Panc1 (cell line): ENCODE measurements at regions not wholly inside any gene's neighbourhood (a gene's known extent, or its start where the extent isn't known, plus 50 kb on each side); places are given as distances from the start of the nearest gene placed in this dataset.

Experiments used
- ATAC-seq: fragments of 200-7000 bp; cut with Tn5 transposase; 2 replicates; pipeline ENCODE4 v1.9.1; 2020; ENCODE audit warnings: mild to moderate bottlenecking, moderate library complexity
- BruUV-seq: library from RNA; stranded (reverse); fragments of 400-500 nt; replicated peaks from 2 replicates; lab custom pipeline; 2021; lab: Mats Ljungman, UMichigan
- CTCF ChIA-PET: fragments of 300-600 bp; sonication (Branson Sonifier 250); formaldehyde crosslinking; loops from one replicate; lab custom pipeline; 2022; ENCODE audit warnings: antibody characterized with exemption; lab: Charles Lee
- POLR2A ChIA-PET: fragments of 300-600 bp; sonication (Branson Sonifier 250); formaldehyde crosslinking; loops from one replicate; lab custom pipeline; 2022; ENCODE audit warnings: antibody characterized with exemption; lab: Charles Lee
- DNase-seq: peaks from one replicate; pipeline ENCODE4 v3.0.0-alpha.2; 2010; ENCODE audit warnings: low read depth, low spot score
- H3K27ac ChIP-seq: 2 replicates; pipeline ENCODE4 v1.5.1; 2011; ENCODE audit warnings: mild to moderate bottlenecking, low read length, inconsistent platforms
- H3K27me3 ChIP-seq: fragments of 200-500 bp; sonication (Bioruptor generic); 2 replicates; pipeline ENCODE4 v1.6.0; 2014; ENCODE audit warnings: low read length, inconsistent platforms; ENCODE audit not compliant: control insufficient read depth, insufficient read depth
- H3K36me3 ChIP-seq: fragments of 200-500 bp; sonication (Bioruptor generic); 2 replicates; pipeline ENCODE4 v1.5.1; 2014; ENCODE audit warnings: inconsistent platforms, mild to moderate bottlenecking, low read length, moderate library complexity; ENCODE audit not compliant: control insufficient read depth, insufficient read depth
- H3K4me1 ChIP-seq: 2 replicates; pipeline ENCODE4 v1.5.1; 2011; ENCODE audit warnings: inconsistent platforms, mild to moderate bottlenecking, low read length, moderate library complexity; ENCODE audit not compliant: control insufficient read depth, insufficient read depth
- H3K4me3 ChIP-seq, 2 experiments: 2 replicates each; pipeline ENCODE4 v1.5.1; 2011 to 2012; ENCODE audit warnings: low read depth in 2 of 2, low read length in 2 of 2, mild to moderate bottlenecking in 2 of 2, inconsistent platforms in 1 of 2, moderate library complexity in 1 of 2
- H3K9me3 ChIP-seq: fragments of 200-500 bp; sonication (Bioruptor generic); 2 replicates; pipeline ENCODE4 v1.5.1; 2014; ENCODE audit warnings: low read depth, mild to moderate bottlenecking, inconsistent platforms, low read length, moderate library complexity; ENCODE audit not compliant: control insufficient read depth, insufficient read depth
- CTCF ChIP-seq: fragments of 450-650 bp; IDR thresholded peaks from 2 replicates; pipeline ENCODE4 v1.5.1; 2017; ENCODE audit warnings: mild to moderate bottlenecking
- POLR2AphosphoS5 ChIP-seq: IDR thresholded peaks from 2 replicates; pipeline ENCODE4 v1.6.1; 2012; ENCODE audit warnings: mild to moderate bottlenecking, low read depth, low read length, moderate library complexity
- SIN3A ChIP-seq: IDR thresholded peaks from 2 replicates; pipeline ENCODE4 v1.6.1; 2012; ENCODE audit warnings: low read depth, mild to moderate bottlenecking, low read length, moderate library complexity, borderline replicate concordance; ENCODE audit not compliant: insufficient read depth
- TCF7L2 ChIP-seq: IDR thresholded peaks from 2 replicates; pipeline ENCODE4 v1.6.1; 2011; ENCODE audit warnings: mild to moderate bottlenecking, low read depth, low read length, inconsistent platforms
- in situ Hi-C: cut with HindIII; loops from 2 replicates; pipeline ENCODE4 v1.10.0; 2016; ENCODE audit warnings: low sequenced_read_pairs, low pct_unique_long_range_greater_than_20kb
- intact Hi-C: fragments of 100-400 bp; cut with micrococcal nuclease; formaldehyde crosslinking; loops from one replicate; pipeline ENCODE4 v1.10.0; 2022; ENCODE audit not compliant: unreplicated experiment
- TF ChIP-seq, protein P1 (sequence below), 2 experiments: IDR thresholded peaks; 2 replicates each; pipeline ENCODE4 v1.6.1; 2011 to 2012; ENCODE audit warnings: low read depth in 2 of 2, control low read depth in 1 of 2, low read length in 1 of 2, mild to moderate bottlenecking in 1 of 2, moderate library complexity in 1 of 2; ENCODE audit not compliant: insufficient read depth in 1 of 2

DNA sequence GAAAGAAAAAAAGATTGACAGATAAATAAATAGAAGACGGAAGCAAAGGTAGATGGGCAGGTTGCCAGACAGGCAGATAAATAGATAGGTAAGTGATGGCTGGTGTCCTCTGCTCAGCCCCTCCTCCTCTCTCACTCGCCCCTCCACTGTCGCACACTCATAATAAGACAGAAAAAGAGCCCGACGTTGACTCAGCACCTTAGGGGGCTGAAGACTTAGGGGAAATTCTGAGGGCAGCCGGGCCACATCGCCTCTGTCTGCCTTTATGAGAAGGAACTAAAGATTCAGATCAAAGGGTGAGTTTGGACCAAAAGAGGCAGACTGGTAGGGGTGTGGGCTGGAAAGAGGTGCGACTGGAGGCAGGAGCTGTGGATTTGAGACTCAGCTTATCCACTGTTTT lies 158.1 kb upstream of the IGSF21 start:
- intact Hi-C loops = no loop called here

GRCh38 chr1:17950728-17951127 lies 156.9 kb upstream of the IGSF21 start:
- in situ Hi-C loops = no loop called here
- TF ChIP-seq TCF7L2 (no peak), POLR2AphosphoS5 (no peak), CTCF (no peak), SIN3A (no peak)
- TF ChIP-seq, protein P1, sequence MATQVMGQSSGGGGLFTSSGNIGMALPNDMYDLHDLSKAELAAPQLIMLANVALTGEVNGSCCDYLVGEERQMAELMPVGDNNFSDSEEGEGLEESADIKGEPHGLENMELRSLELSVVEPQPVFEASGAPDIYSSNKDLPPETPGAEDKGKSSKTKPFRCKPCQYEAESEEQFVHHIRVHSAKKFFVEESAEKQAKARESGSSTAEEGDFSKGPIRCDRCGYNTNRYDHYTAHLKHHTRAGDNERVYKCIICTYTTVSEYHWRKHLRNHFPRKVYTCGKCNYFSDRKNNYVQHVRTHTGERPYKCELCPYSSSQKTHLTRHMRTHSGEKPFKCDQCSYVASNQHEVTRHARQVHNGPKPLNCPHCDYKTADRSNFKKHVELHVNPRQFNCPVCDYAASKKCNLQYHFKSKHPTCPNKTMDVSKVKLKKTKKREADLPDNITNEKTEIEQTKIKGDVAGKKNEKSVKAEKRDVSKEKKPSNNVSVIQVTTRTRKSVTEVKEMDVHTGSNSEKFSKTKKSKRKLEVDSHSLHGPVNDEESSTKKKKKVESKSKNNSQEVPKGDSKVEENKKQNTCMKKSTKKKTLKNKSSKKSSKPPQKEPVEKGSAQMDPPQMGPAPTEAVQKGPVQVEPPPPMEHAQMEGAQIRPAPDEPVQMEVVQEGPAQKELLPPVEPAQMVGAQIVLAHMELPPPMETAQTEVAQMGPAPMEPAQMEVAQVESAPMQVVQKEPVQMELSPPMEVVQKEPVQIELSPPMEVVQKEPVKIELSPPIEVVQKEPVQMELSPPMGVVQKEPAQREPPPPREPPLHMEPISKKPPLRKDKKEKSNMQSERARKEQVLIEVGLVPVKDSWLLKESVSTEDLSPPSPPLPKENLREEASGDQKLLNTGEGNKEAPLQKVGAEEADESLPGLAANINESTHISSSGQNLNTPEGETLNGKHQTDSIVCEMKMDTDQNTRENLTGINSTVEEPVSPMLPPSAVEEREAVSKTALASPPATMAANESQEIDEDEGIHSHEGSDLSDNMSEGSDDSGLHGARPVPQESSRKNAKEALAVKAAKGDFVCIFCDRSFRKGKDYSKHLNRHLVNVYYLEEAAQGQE (IDR thresholded peaks at IDR 0.05; ENCODE audit: insufficient read depth in 1 of 2, low read depth in 2 of 2, low read length in 1 of 2) = no peak
- ChIA-PET POLR2A (no interaction called here), CTCF (interaction anchor here (0.7 kb wide), 1 partner anchor 360 kb away, joined by 3 read pairs; no protein-coding TSS in a partner anchor)
- DNase-seq (no peak), ATAC-seq (no peak)
- Histone ChIP-seq H3K27me3 (peaks cover 8% of the 10 kb centered on the region; the same call in 1 of the 2 replicates), H3K4me1 (no peaks in the 10 kb centered on the region), H3K27ac (no peak overlapping the region), H3K4me3 (no peak overlapping the region), H3K36me3 (no peaks in the 10 kb centered on the region), H3K9me3 (no peaks in the 10 kb centered on the region)
- BruUV-seq = no TSS peak
- intact Hi-C loops = no loop called here

More for the DNA sequence above, 158.1 kb upstream of the IGSF21 start:
- Histone ChIP-seq H3K4me3 (no peak overlapping the region), H3K27me3 (peaks cover 8% of the 10 kb centered on the region; the same call in 1 of the 2 replicates), H3K9me3 (no peaks in the 10 kb centered on the region), H3K4me1 (no peaks in the 10 kb centered on the region), H3K27ac (no peak overlapping the region), H3K36me3 (no peaks in the 10 kb centered on the region)
- no TSS peak for BruUV-seq
- DNase-seq (no peak), ATAC-seq (no peak)
- ChIA-PET CTCF (interaction anchor here (0.6 to 0.7 kb wide), 3 partner anchors 217 to 741 kb away, joined by 3 read pairs; no protein-coding TSS in a partner anchor), POLR2A (interaction anchor here (0.6 kb wide), 1 partner anchor 361 kb away, joined by 3 read pairs; no protein-coding TSS in a partner anchor)
- in situ Hi-C loops = no loop called here
- TF ChIP-seq SIN3A (no peak), POLR2AphosphoS5 (no peak), CTCF (no peak)
- TF ChIP-seq, protein P1 (IDR thresholded peaks at IDR 0.05; ENCODE audit: insufficient read depth in 1 of 2, low read depth in 2 of 2, low read length in 1 of 2) = no peak
